D721Med (cell line): ENCODE measurements at regions not wholly inside any gene's neighbourhood (a gene's known extent, or its start where the extent isn't known, plus 50 kb on each side); places are given as distances from the start of the nearest gene placed in this dataset.

Experiments used
- DNase-seq: peaks from one replicate; pipeline ENCODE4 v3.0.0; 2011; ENCODE audit warnings: low spot score; ENCODE audit not compliant: insufficient read length
- FAIRE-seq: peaks from 2 replicates; lab custom pipeline; 2011; peaks lifted over from hg19 to GRCh38; lab: Jason Lieb, UNC
- TF ChIP-seq, protein P1 (sequence below): IDR thresholded peaks from 2 replicates; pipeline ENCODE4 v1.5.1; 2012; ENCODE audit warnings: mild to moderate bottlenecking, control low read depth; ENCODE audit not compliant: insufficient read depth; ENCODE audit errors: missing control alignments

DNA sequence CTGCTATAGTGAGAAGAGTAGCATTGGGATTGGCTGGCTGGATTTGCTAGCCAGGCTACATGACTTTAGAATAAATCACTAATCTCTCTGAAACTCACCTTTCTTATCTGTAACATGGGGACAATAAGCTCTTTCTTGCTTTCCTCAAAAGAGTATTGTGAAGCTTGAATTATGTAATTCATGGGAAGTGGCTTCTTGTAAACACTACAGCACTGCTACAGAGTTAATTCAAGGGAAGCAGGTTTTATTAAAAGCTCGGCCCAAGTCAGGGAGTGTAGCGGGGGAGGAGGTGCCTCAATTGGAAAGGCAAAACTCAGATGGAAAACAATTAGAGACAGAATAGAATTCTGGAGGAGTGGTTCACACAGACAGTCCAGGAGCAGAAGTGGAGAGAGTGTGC lies 100.9 kb upstream of the CELF4 start:
- TF ChIP-seq, protein P1, sequence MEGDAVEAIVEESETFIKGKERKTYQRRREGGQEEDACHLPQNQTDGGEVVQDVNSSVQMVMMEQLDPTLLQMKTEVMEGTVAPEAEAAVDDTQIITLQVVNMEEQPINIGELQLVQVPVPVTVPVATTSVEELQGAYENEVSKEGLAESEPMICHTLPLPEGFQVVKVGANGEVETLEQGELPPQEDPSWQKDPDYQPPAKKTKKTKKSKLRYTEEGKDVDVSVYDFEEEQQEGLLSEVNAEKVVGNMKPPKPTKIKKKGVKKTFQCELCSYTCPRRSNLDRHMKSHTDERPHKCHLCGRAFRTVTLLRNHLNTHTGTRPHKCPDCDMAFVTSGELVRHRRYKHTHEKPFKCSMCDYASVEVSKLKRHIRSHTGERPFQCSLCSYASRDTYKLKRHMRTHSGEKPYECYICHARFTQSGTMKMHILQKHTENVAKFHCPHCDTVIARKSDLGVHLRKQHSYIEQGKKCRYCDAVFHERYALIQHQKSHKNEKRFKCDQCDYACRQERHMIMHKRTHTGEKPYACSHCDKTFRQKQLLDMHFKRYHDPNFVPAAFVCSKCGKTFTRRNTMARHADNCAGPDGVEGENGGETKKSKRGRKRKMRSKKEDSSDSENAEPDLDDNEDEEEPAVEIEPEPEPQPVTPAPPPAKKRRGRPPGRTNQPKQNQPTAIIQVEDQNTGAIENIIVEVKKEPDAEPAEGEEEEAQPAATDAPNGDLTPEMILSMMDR: no peak
- FAIRE-seq: no peak
- DNase-seq: no peak

GRCh38 chr18:37665346-37665745 lies 99.7 kb upstream of the CELF4 start:
- TF ChIP-seq, protein P1: no peak
- FAIRE-seq: peak; percentile 69

DNA sequence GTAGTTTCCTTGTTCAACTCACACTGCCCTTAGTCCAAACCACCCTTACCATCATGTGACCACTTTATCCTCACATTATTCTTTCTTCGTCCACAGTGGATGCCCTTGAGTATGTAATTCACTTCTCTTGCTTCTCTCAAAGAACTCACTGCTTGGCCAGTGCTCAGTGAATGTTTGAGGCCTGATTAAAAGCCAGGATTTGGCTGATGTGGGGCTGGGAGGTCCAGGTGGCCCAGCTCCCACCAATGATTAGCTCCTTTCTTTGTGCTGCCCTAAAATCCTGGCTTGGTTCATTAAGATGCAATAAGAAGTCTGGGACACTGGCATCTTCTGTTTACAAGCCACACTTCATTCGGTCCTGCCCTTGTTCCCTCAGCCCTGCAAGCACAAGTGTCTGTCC lies 97.8 kb upstream of the CELF4 start:
- FAIRE-seq (no peak), DNase-seq (no peak)
- TF ChIP-seq, protein P1: no peak

More at GRCh38 chr18:37665346-37665745, 99.7 kb upstream of the CELF4 start:
- no peak for DNase-seq

DNA sequence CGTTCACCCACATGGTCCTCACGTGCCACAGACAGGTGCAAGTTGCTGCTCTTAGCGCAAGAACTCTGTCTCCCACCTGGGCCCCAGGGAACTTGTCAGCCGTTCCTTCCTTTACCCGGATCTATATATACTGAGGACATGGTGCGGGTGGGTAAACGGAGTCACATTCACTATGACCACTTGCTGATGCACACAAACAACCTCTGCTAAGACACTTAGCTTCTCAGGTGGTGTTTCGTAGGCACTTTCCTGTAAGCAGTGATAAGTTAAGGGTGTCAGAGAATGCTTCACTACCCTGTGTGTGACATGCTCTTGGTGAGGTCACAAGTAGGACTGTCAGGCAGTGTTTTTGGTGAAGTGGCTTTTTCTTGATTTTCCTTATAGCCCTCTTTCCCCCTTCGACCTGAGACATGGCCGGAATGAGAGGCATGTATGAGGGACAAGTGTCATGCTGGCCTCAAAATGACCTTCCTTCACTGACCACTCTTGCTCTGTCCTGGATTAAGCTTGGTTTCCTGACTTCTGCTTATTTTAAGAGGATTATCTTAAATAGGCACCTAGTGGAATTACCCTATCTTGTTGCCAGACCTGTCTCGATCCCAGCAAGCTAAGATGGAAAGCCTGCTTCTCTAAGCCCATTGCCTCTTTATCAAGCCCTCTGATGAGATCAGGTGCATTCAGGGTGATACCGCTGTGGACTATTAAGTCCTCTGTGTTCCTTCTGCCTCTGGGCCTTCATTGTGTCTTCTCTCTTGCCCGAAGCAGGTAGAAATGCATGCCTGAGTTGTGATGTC lies 97.1 kb upstream of the CELF4 start:
- TF ChIP-seq, protein P1: no peak
- DNase-seq (peak; percentile 57), FAIRE-seq (peak; percentile 100)

DNA sequence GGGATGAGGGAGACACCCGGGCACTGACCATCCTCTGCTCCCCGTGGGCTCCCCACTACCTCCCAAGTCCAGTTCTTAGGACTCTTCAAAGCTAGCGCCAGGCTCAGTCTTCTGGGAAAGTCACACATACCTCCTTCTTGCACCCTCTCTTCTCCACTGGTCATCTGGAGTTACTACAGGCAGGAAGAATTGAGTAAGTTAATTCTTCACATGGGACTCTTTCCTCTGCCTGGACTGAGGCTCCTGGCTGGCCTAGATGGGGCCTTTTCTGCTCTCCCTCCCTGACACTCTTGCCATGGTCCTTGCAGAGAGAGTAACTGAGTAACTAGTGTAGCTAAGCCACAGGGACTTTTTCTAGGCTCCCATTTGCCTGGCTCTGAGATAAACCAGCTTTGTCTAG lies 96.5 kb upstream of the CELF4 start:
- TF ChIP-seq, protein P1: no peak
- no peak for DNase-seq
- no peak for FAIRE-seq

GRCh38 chr18:37661478-37661877 lies 95.9 kb upstream of the CELF4 start:
- TF ChIP-seq, protein P1: no peak
- peak; percentile 44 for FAIRE-seq
- DNase-seq: no peak

DNA sequence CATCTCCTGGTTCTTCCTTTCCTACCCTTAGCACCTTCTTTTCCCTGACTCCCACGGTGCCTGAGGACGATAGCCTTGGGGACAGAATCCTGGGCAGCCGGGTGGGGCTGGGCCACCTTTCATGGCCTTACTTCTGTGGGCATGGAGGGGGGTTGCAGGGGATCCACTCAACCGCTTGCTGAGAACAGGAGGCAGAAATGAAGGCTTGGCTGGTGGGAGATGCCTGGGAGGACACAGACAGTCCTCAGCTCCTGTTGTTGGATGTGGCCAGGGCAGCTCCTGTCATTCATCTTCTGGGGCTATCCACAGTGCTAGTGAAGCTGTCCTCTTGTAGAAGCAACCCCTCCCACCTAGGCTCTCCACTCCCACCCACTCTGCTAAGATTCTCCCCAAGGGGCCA lies 95.5 kb upstream of the CELF4 start:
- TF ChIP-seq, protein P1: no peak
- FAIRE-seq (no peak), DNase-seq (no peak)
